ENCODE measurements at regions not wholly inside any gene's neighbourhood (a gene's known extent, or its start where the extent isn't known, plus 50 kb on each side); places are given as distances from the start of the nearest gene placed in this dataset.
"Not testable (repeated sequence)": the region's sequence is repeated elsewhere in the genome, so short reads cannot be mapped to it uniquely, and the experiment has no call there.

GRCh38 chr10:114708084-114708483 lies 50.0 kb upstream of the ABLIM1 start:
- DNase-seq (ENCODE audit: low spot score): no peak

- peak; percentile 22 for DNase-seq (ENCODE audit: low spot score)
Observed at GRCh38 chr10:114708717-114709335, 50.8 kb upstream of the ABLIM1 start.

- DNase-seq (ENCODE audit: low spot score): no peak
Observed at GRCh38 chr10:114709984-114710383, 51.9 kb upstream of the ABLIM1 start.

- no peak for DNase-seq (ENCODE audit: low spot score)
Observed at GRCh38 chr10:114711176-114711868, 53.2 kb upstream of the ABLIM1 start.

- DNase-seq (ENCODE audit: low spot score): no peak
Observed at GRCh38 chr10:114711869-114712250, 53.8 kb upstream of the ABLIM1 start.

- no peak for DNase-seq (ENCODE audit: low spot score)
Observed at GRCh38 chr10:114713525-114714090, 55.5 kb upstream of the ABLIM1 start.

- no peak for DNase-seq (ENCODE audit: low spot score)
Observed at GRCh38 chr10:114714281-114714741, 56.2 kb upstream of the ABLIM1 start.

- peak; percentile 45 for DNase-seq (ENCODE audit: low spot score)
Observed at GRCh38 chr10:114715171-114715670, 57.1 kb upstream of the ABLIM1 start.

GRCh38 chr10:114716811-114717404 lies 58.8 kb upstream of the ABLIM1 start:
- no peak for DNase-seq (ENCODE audit: low spot score)

- DNase-seq (ENCODE audit: low spot score): not testable (repeated sequence)
Observed at GRCh38 chr10:114717881-114718280, 59.8 kb upstream of the ABLIM1 start.

- no peak for DNase-seq (ENCODE audit: low spot score)
Observed at GRCh38 chr10:114718374-114718773, 60.3 kb upstream of the ABLIM1 start.

GRCh38 chr10:114719311-114719710 lies 61.2 kb upstream of the ABLIM1 start:
- DNase-seq (ENCODE audit: low spot score): no peak

GRCh38 chr10:114720023-114720422 lies 61.9 kb upstream of the ABLIM1 start:
- not testable (repeated sequence) for DNase-seq (ENCODE audit: low spot score)

- no peak for DNase-seq (ENCODE audit: low spot score)
Observed at GRCh38 chr10:114720685-114721278, 62.7 kb upstream of the ABLIM1 start.

GRCh38 chr10:114722136-114722535 lies 64.1 kb upstream of the ABLIM1 start:
- DNase-seq (ENCODE audit: low spot score): not testable (repeated sequence)

GRCh38 chr10:114723361-114723760 lies 65.3 kb upstream of the ABLIM1 start:
- DNase-seq (ENCODE audit: low spot score): no peak

- no peak for DNase-seq (ENCODE audit: low spot score)
Observed at GRCh38 chr10:114723991-114724715, 66.1 kb upstream of the ABLIM1 start.

- no peak for DNase-seq (ENCODE audit: low spot score)
Observed at GRCh38 chr10:114724716-114725106, 66.6 kb upstream of the ABLIM1 start.

GRCh38 chr10:114726820-114727271 lies 68.8 kb upstream of the ABLIM1 start:
- no peak for DNase-seq (ENCODE audit: low spot score)

- DNase-seq (ENCODE audit: low spot score): no peak
Observed at GRCh38 chr10:114728325-114728724, 70.2 kb upstream of the ABLIM1 start.

GRCh38 chr10:114729103-114729659 lies 71.1 kb upstream of the ABLIM1 start:
- DNase-seq (ENCODE audit: low spot score): no peak
